ENCODE measurements at regions not wholly inside any gene's neighbourhood (a gene's known extent, or its start where the extent isn't known, plus 50 kb on each side); places are given as distances from the start of the nearest gene placed in this dataset.

DNA sequence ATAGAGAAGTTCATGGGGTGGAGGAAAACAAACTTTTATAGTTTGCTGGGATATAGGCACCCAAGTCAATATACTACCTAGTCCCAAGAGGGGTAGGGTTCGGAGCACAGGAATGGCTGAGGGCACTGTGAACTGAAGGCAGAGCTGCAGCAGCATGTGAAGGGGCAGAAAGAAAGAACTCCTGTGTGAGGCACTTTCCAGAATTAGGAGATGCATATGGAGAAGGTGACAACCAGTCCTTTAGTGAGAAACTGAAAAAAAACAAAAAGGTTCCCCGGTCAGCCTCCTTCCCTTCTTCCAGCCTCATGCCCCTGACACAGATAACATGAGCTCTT, 429.1 kb downstream of the DSC3 start:
- TF ChIP-seq ZNF174 (tag by site-specific recombination; IDR thresholded peaks at IDR 0.05) (no peak), MYNN (tag by site-specific recombination; IDR thresholded peaks at IDR 0.05; ENCODE audit: borderline replicate concordance) (no peak), ZSCAN30 (tag by site-specific recombination; IDR thresholded peaks at IDR 0.05) (no peak), YY1 (tag by site-specific recombination; IDR thresholded peaks at IDR 0.05) (no peak), KLF1 (tag by site-specific recombination; IDR thresholded peaks at IDR 0.05) (no peak), ZNF776 (tag by site-specific recombination; IDR thresholded peaks at IDR 0.05; ENCODE audit: borderline replicate concordance) (no peak), BCL11A (tag by site-specific recombination; IDR thresholded peaks at IDR 0.05; ENCODE audit: low read depth) (no peak), ZNF600 (tag by site-specific recombination; IDR thresholded peaks at IDR 0.05) (no peak)
- TF ChIP-seq, protein P1, sequence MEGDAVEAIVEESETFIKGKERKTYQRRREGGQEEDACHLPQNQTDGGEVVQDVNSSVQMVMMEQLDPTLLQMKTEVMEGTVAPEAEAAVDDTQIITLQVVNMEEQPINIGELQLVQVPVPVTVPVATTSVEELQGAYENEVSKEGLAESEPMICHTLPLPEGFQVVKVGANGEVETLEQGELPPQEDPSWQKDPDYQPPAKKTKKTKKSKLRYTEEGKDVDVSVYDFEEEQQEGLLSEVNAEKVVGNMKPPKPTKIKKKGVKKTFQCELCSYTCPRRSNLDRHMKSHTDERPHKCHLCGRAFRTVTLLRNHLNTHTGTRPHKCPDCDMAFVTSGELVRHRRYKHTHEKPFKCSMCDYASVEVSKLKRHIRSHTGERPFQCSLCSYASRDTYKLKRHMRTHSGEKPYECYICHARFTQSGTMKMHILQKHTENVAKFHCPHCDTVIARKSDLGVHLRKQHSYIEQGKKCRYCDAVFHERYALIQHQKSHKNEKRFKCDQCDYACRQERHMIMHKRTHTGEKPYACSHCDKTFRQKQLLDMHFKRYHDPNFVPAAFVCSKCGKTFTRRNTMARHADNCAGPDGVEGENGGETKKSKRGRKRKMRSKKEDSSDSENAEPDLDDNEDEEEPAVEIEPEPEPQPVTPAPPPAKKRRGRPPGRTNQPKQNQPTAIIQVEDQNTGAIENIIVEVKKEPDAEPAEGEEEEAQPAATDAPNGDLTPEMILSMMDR (tag by site-specific recombination; IDR thresholded peaks at IDR 0.05) = no peak
- TF ChIP-seq, protein P2, sequence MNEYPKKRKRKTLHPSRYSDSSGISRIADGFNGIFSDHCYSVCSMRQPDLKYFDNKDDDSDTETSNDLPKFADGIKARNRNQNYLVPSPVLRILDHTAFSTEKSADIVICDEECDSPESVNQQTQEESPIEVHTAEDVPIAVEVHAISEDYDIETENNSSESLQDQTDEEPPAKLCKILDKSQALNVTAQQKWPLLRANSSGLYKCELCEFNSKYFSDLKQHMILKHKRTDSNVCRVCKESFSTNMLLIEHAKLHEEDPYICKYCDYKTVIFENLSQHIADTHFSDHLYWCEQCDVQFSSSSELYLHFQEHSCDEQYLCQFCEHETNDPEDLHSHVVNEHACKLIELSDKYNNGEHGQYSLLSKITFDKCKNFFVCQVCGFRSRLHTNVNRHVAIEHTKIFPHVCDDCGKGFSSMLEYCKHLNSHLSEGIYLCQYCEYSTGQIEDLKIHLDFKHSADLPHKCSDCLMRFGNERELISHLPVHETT (tag by site-specific recombination; IDR thresholded peaks at IDR 0.05) = no peak
- TF ChIP-seq, protein P3, sequence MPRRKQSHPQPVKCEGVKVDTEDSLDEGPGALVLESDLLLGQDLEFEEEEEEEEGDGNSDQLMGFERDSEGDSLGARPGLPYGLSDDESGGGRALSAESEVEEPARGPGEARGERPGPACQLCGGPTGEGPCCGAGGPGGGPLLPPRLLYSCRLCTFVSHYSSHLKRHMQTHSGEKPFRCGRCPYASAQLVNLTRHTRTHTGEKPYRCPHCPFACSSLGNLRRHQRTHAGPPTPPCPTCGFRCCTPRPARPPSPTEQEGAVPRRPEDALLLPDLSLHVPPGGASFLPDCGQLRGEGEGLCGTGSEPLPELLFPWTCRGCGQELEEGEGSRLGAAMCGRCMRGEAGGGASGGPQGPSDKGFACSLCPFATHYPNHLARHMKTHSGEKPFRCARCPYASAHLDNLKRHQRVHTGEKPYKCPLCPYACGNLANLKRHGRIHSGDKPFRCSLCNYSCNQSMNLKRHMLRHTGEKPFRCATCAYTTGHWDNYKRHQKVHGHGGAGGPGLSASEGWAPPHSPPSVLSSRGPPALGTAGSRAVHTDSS (tag by site-specific recombination; IDR thresholded peaks at IDR 0.05) = no peak
- TF ChIP-seq, protein P4, sequence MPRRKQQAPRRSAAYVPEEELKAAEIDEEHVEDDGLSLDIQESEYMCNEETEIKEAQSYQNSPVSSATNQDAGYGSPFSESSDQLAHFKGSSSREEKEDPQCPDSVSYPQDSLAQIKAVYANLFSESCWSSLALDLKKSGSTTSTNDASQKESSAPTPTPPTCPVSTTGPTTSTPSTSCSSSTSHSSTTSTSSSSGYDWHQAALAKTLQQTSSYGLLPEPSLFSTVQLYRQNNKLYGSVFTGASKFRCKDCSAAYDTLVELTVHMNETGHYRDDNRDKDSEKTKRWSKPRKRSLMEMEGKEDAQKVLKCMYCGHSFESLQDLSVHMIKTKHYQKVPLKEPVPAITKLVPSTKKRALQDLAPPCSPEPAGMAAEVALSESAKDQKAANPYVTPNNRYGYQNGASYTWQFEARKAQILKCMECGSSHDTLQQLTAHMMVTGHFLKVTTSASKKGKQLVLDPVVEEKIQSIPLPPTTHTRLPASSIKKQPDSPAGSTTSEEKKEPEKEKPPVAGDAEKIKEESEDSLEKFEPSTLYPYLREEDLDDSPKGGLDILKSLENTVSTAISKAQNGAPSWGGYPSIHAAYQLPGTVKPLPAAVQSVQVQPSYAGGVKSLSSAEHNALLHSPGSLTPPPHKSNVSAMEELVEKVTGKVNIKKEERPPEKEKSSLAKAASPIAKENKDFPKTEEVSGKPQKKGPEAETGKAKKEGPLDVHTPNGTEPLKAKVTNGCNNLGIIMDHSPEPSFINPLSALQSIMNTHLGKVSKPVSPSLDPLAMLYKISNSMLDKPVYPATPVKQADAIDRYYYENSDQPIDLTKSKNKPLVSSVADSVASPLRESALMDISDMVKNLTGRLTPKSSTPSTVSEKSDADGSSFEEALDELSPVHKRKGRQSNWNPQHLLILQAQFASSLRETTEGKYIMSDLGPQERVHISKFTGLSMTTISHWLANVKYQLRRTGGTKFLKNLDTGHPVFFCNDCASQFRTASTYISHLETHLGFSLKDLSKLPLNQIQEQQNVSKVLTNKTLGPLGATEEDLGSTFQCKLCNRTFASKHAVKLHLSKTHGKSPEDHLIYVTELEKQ (tag by site-specific recombination; IDR thresholded peaks at IDR 0.05; ENCODE audit: borderline replicate concordance) = no peak
- TF ChIP-seq, protein P5, sequence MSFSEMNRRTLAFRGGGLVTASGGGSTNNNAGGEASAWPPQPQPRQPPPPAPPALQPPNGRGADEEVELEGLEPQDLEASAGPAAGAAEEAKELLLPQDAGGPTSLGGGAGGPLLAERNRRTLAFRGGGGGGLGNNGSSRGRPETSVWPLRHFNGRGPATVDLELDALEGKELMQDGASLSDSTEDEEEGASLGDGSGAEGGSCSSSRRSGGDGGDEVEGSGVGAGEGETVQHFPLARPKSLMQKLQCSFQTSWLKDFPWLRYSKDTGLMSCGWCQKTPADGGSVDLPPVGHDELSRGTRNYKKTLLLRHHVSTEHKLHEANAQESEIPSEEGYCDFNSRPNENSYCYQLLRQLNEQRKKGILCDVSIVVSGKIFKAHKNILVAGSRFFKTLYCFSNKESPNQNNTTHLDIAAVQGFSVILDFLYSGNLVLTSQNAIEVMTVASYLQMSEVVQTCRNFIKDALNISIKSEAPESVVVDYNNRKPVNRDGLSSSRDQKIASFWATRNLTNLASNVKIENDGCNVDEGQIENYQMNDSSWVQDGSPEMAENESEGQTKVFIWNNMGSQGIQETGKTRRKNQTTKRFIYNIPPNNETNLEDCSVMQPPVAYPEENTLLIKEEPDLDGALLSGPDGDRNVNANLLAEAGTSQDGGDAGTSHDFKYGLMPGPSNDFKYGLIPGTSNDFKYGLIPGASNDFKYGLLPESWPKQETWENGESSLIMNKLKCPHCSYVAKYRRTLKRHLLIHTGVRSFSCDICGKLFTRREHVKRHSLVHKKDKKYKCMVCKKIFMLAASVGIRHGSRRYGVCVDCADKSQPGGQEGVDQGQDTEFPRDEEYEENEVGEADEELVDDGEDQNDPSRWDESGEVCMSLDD (tag by site-specific recombination; IDR thresholded peaks at IDR 0.05) = no peak
